HEK293 (cell line): ENCODE measurements at regions not wholly inside any gene's neighbourhood (a gene's known extent, or its start where the extent isn't known, plus 50 kb on each side); places are given as distances from the start of the nearest gene placed in this dataset.
A peak's percentile ranks its signal among the peaks of the same experiment; 100 is the strongest.

Experiments used
- CTCF ChIA-PET: fragments of 350-600 bp; formaldehyde crosslinking; extraction: SDS; loops from one replicate; lab custom pipeline; 2021; ENCODE audit warnings: antibody characterized with exemption; lab: Yijun Ruan, JAX
- POLR2A ChIA-PET: fragments of 300-600 bp; formaldehyde crosslinking; extraction: SDS; loops from one replicate; lab custom pipeline; 2020; ENCODE audit warnings: antibody characterized with exemption, inconsistent platforms; lab: Yijun Ruan, JAX
- H3K27ac ChIP-seq: fragments of 200-500 bp; sonication (Bioruptor generic); 2 replicates; pipeline ENCODE4 v1.5.1; 2014; ENCODE audit warnings: low read depth, low read length, control low read depth, inconsistent platforms; ENCODE audit errors: extremely low read depth
- H3K36me3 ChIP-seq, 2 experiments: fragments of 200-500 bp in 1 of 2; sonication (Bioruptor generic) in 1 of 2; 1 replicate in 1 of 2; 2 replicates in 1 of 2; pipeline ENCODE4 v1.5.1; 2014 to 2017; ENCODE audit warnings: inconsistent platforms in 2 of 2, low read length in 2 of 2; ENCODE audit not compliant: control insufficient read depth in 2 of 2, insufficient read depth in 1 of 2
- H3K4me1 ChIP-seq: fragments of 200-500 bp; sonication (Bioruptor generic); 2 replicates; pipeline ENCODE4 v1.5.1; 2014; ENCODE audit warnings: mild to moderate bottlenecking, low read length, inconsistent platforms; ENCODE audit not compliant: control insufficient read depth, insufficient read depth
- H3K4me3 ChIP-seq: 2 replicates; pipeline ENCODE4 v1.5.1; 2011; ENCODE audit warnings: low read depth, mild to moderate bottlenecking, control low read depth, low read length, moderate library complexity
- H3K9me3 ChIP-seq: fragments of 200-500 bp; sonication (Bioruptor generic); 2 replicates; pipeline ENCODE4 v1.5.1; 2014; ENCODE audit warnings: low read depth, low read length, inconsistent platforms; ENCODE audit not compliant: control insufficient read depth, insufficient read depth
- BCL11A ChIP-seq: fragments of 450-650 bp; formaldehyde crosslinking; IDR thresholded peaks from 2 replicates; pipeline ENCODE4 v1.5.1; 2016; ENCODE audit warnings: low read depth, missing biosample characterization, missing genetic modification characterization
- EGR2 ChIP-seq: fragments of 450-650 bp; formaldehyde crosslinking; IDR thresholded peaks from 2 replicates; pipeline ENCODE4 v1.5.1; 2016; ENCODE audit warnings: low read depth, missing biosample characterization, missing genetic modification characterization
- GLI4 ChIP-seq: fragments of 450-650 bp; formaldehyde crosslinking; IDR thresholded peaks from 2 replicates; pipeline ENCODE4 v1.5.1; 2016; ENCODE audit warnings: missing biosample characterization, missing genetic modification characterization
- GLIS2 ChIP-seq: fragments of 450-650 bp; formaldehyde crosslinking; IDR thresholded peaks from 2 replicates; pipeline ENCODE4 v1.5.1; 2016; ENCODE audit warnings: missing biosample characterization, missing genetic modification characterization
- PRDM2 ChIP-seq: fragments of 450-650 bp; formaldehyde crosslinking; IDR thresholded peaks from 2 replicates; pipeline ENCODE4 v1.5.1; 2016; ENCODE audit warnings: missing biosample characterization, missing genetic modification characterization, borderline replicate concordance
- TSHZ1 ChIP-seq: fragments of 450-650 bp; formaldehyde crosslinking; IDR thresholded peaks from 2 replicates; pipeline ENCODE4 v1.5.1; 2016; ENCODE audit warnings: missing biosample characterization, missing genetic modification characterization, borderline replicate concordance
- WT1 ChIP-seq: fragments of 450-650 bp; formaldehyde crosslinking; IDR thresholded peaks from 2 replicates; pipeline ENCODE4 v1.5.1; 2016; ENCODE audit warnings: missing biosample characterization, missing genetic modification characterization
- YY2 ChIP-seq: fragments of 450-650 bp; formaldehyde crosslinking; IDR thresholded peaks from 2 replicates; pipeline ENCODE4 v1.5.1; 2016; ENCODE audit warnings: missing biosample characterization, missing genetic modification characterization
- ZBTB44 ChIP-seq: fragments of 450-650 bp; IDR thresholded peaks from 2 replicates; pipeline ENCODE4 v1.5.1; 2018; ENCODE audit warnings: missing biosample characterization, mild to moderate bottlenecking, missing genetic modification characterization
- ZFHX2 ChIP-seq: fragments of 450-650 bp; formaldehyde crosslinking; conservative IDR thresholded peaks from 2 replicates; pipeline ENCODE4 v1.5.1; 2016; ENCODE audit warnings: missing biosample characterization, missing genetic modification characterization
- ZNF18 ChIP-seq: fragments of 450-650 bp; formaldehyde crosslinking; IDR thresholded peaks from 2 replicates; pipeline ENCODE4 v1.5.1; 2016; ENCODE audit warnings: missing biosample characterization, missing genetic modification characterization
- ZNF19 ChIP-seq: fragments of 450-650 bp; formaldehyde crosslinking; IDR thresholded peaks from 2 replicates; pipeline ENCODE4; 2016; ENCODE audit warnings: missing biosample characterization, missing genetic modification characterization, low read depth
- ZNF214 ChIP-seq: fragments of 450-650 bp; formaldehyde crosslinking; IDR thresholded peaks from 2 replicates; pipeline ENCODE4 v1.5.1; 2017; ENCODE audit warnings: missing biosample characterization, mild to moderate bottlenecking, missing genetic modification characterization, borderline replicate concordance
- ZNF510 ChIP-seq: fragments of 450-650 bp; formaldehyde crosslinking; IDR thresholded peaks from 2 replicates; pipeline ENCODE4 v1.5.1; 2018; ENCODE audit warnings: mild to moderate bottlenecking, missing genetic modification characterization, missing biosample characterization; ENCODE audit not compliant: insufficient replicate concordance
- ZNF514 ChIP-seq: fragments of 450-650 bp; formaldehyde crosslinking; IDR thresholded peaks from 2 replicates; pipeline ENCODE4 v1.5.1; 2016; ENCODE audit warnings: missing biosample characterization, missing genetic modification characterization
- ZNF530 ChIP-seq: fragments of 450-650 bp; formaldehyde crosslinking; IDR thresholded peaks from 2 replicates; pipeline ENCODE4 v1.5.1; 2016; ENCODE audit warnings: low read depth, missing biosample characterization, missing genetic modification characterization
- ZNF660 ChIP-seq: fragments of 450-650 bp; IDR thresholded peaks from 2 replicates; pipeline ENCODE4 v1.5.1; 2018; ENCODE audit warnings: missing biosample characterization, mild to moderate bottlenecking, missing genetic modification characterization
- ZNF670 ChIP-seq: fragments of 450-650 bp; formaldehyde crosslinking; IDR thresholded peaks from 2 replicates; pipeline ENCODE4 v1.5.1; 2016; ENCODE audit warnings: missing biosample characterization, missing genetic modification characterization, low read depth
- ZNF692 ChIP-seq: fragments of 450-650 bp; formaldehyde crosslinking; IDR thresholded peaks from 2 replicates; pipeline ENCODE4 v1.5.1; 2016; ENCODE audit warnings: missing biosample characterization, missing genetic modification characterization
- ZNF701 ChIP-seq: fragments of 450-650 bp; formaldehyde crosslinking; IDR thresholded peaks from 2 replicates; pipeline ENCODE4 v1.5.1; 2016; ENCODE audit warnings: missing biosample characterization, missing genetic modification characterization
- ZNF792 ChIP-seq: fragments of 450-650 bp; formaldehyde crosslinking; IDR thresholded peaks from 2 replicates; pipeline ENCODE4 v1.5.1; 2016; ENCODE audit warnings: missing biosample characterization, missing genetic modification characterization

- TF ChIP-seq TSHZ1 (tag by site-specific recombination): no peak
- TF ChIP-seq GLI4 (tag by site-specific recombination): no peak
- TF ChIP-seq ZNF660 (tag by site-specific recombination): no peak
- no peak for TF ChIP-seq ZNF514 (tag by site-specific recombination)
- TF ChIP-seq ZNF19 (tag by site-specific recombination): no peak
- TF ChIP-seq BCL11A: no peak
- no peak for TF ChIP-seq ZNF792 (tag by site-specific recombination)
- no peak for TF ChIP-seq ZNF214 (tag by site-specific recombination)
- no peak for TF ChIP-seq ZNF18 (tag by site-specific recombination)
- TF ChIP-seq ZNF670 (tag by site-specific recombination): no peak
- no peak for TF ChIP-seq ZNF692 (tag by site-specific recombination)
- TF ChIP-seq ZNF530 (tag by site-specific recombination): no peak
Observed at GRCh38 chr6:134665029-134665723, 284.7 kb downstream of the ALDH8A1 start (continued).

- no peak overlapping the region for H3K27ac ChIP-seq
- CTCF ChIA-PET: interaction anchor here (0.6 kb wide), 1 partner anchor 498 kb away, joined by 3 read pairs; no protein-coding TSS in a partner anchor
- TF ChIP-seq ZNF510: no peak
- TF ChIP-seq PRDM2 (tag by site-specific recombination): no peak
- TF ChIP-seq ZNF701 (tag by site-specific recombination): no peak
- no peak for TF ChIP-seq ZBTB44 (tag by site-specific recombination)
- TF ChIP-seq EGR2 (tag by site-specific recombination): peak; percentile 45; the same call in 1 of the 2 replicates
- TF ChIP-seq YY2 (tag by site-specific recombination): no peak
- no peak for TF ChIP-seq WT1 (tag by site-specific recombination)
- TF ChIP-seq ZFHX2: 0 out of 2 replicates have a peak, but pooled peaks have one; percentile 26
- no peak for TF ChIP-seq GLIS2 (tag by site-specific recombination)
Observed at GRCh38 chr6:134663800-134664535, 285.9 kb downstream of the ALDH8A1 start.

More at GRCh38 chr6:134663800-134664535, 285.9 kb downstream of the ALDH8A1 start:
- Histone ChIP-seq H3K9me3 (no peaks in the 10 kb centered on the region), H3K4me1 (no peaks in the 10 kb centered on the region), H3K4me3 (no peak overlapping the region), H3K36me3 (no peaks in the 10 kb centered on the region)
- POLR2A ChIA-PET: no interaction called here
